ENCODE measurements at regions not wholly inside any gene's neighbourhood (a gene's known extent, or its start where the extent isn't known, plus 50 kb on each side); places are given as distances from the start of the nearest gene placed in this dataset.
"Not testable (repeated sequence)": the region's sequence is repeated elsewhere in the genome, so short reads cannot be mapped to it uniquely, and the experiment has no call there.

GRCh38 chr2:192515937-192516336 is 321.2 kb upstream of the TMEFF2 start:
- H3K4me3 ChIP-seq (ENCODE audit: low read depth, low read length, poor library complexity, severe bottlenecking): no peak overlapping the region
- no peaks in the 10 kb centered on the region for H4K20me1 ChIP-seq (ENCODE audit: insufficient read depth, low read length)
- no peaks in the 10 kb centered on the region for H3K79me2 ChIP-seq (ENCODE audit: insufficient read depth, low read depth, low read length)
- ChIA-PET POLR2A (no interaction called here), CTCF (ENCODE audit: unreplicated experiment) (no interaction called here)
- intact Hi-C loops (cut with micrococcal nuclease; ENCODE audit: unreplicated experiment): no loop called here
- H2AFZ ChIP-seq (ENCODE audit: low read length): no peak overlapping the region
- no peaks in the 10 kb centered on the region for H3K9me3 ChIP-seq (ENCODE audit: low read length)
- TF ChIP-seq EZH2phosphoT487 (IDR thresholded peaks at IDR 0.05; ENCODE audit: borderline replicate concordance, low read depth, low read length) (no peak), CTCF (conservative IDR thresholded peaks at IDR 0.05; ENCODE audit: low read length) (no peak)
- H3K36me3 ChIP-seq (ENCODE audit: insufficient read depth, low read length): no peaks in the 10 kb centered on the region
- no peaks in the 10 kb centered on the region for H3K9me2 ChIP-seq (ENCODE audit: insufficient read depth, low read length)
- DNase-seq (ENCODE audit: low spot score): no peak
- no peak overlapping the region for H3K27ac ChIP-seq (ENCODE audit: low read depth, low read length, poor library complexity, severe bottlenecking)
- H3K4me1 ChIP-seq (ENCODE audit: insufficient read depth, low read length, poor library complexity, severe bottlenecking): no peaks in the 10 kb centered on the region
- BruUV-seq (replicated peaks): no TSS peak
- H3K4me2 ChIP-seq (ENCODE audit: low read length): no peak overlapping the region

- intact Hi-C loops (cut with micrococcal nuclease; ENCODE audit: unreplicated experiment): no loop called here
Measured at GRCh38 chr2:192513575-192513974, 318.8 kb upstream of the TMEFF2 start.

GRCh38 chr2:192507836-192508450 is 313.2 kb upstream of the TMEFF2 start:
- H3K4me1 ChIP-seq (ENCODE audit: insufficient read depth, low read length, poor library complexity, severe bottlenecking); POLR2A ChIA-PET; H3K27ac ChIP-seq (ENCODE audit: low read depth, low read length, poor library complexity, severe bottlenecking); CTCF ChIA-PET (ENCODE audit: unreplicated experiment); H3K9me2 ChIP-seq (ENCODE audit: insufficient read depth, low read length); H3K4me2 ChIP-seq (ENCODE audit: low read length); H3K36me3 ChIP-seq (ENCODE audit: insufficient read depth, low read length); H3K4me3 ChIP-seq (ENCODE audit: low read depth, low read length, poor library complexity, severe bottlenecking); H3K79me2 ChIP-seq (ENCODE audit: insufficient read depth, low read depth, low read length); intact Hi-C loops (cut with micrococcal nuclease; ENCODE audit: unreplicated experiment); DNase-seq (ENCODE audit: low spot score); H4K20me1 ChIP-seq (ENCODE audit: insufficient read depth, low read length); BruUV-seq (replicated peaks); H2AFZ ChIP-seq (ENCODE audit: low read length); H3K9me3 ChIP-seq (ENCODE audit: low read length): not testable (repeated sequence)

More at GRCh38 chr2:192513575-192513974, 318.8 kb upstream of the TMEFF2 start:
- Histone ChIP-seq H3K4me2 (ENCODE audit: low read length) (no peak overlapping the region), H3K4me3 (ENCODE audit: low read depth, low read length, poor library complexity, severe bottlenecking) (no peak overlapping the region), H3K9me3 (ENCODE audit: low read length) (no peaks in the 10 kb centered on the region), H3K27ac (ENCODE audit: low read depth, low read length, poor library complexity, severe bottlenecking) (no peak overlapping the region), H3K36me3 (ENCODE audit: insufficient read depth, low read length) (no peaks in the 10 kb centered on the region), H3K4me1 (ENCODE audit: insufficient read depth, low read length, poor library complexity, severe bottlenecking) (no peaks in the 10 kb centered on the region), H3K79me2 (ENCODE audit: insufficient read depth, low read depth, low read length) (no peaks in the 10 kb centered on the region), H2AFZ (ENCODE audit: low read length) (no peak overlapping the region), H3K9me2 (ENCODE audit: insufficient read depth, low read length) (no peaks in the 10 kb centered on the region), H4K20me1 (ENCODE audit: insufficient read depth, low read length) (no peaks in the 10 kb centered on the region)
- CTCF ChIA-PET (ENCODE audit: unreplicated experiment): no interaction called here
- no peak for DNase-seq (ENCODE audit: low spot score)
- BruUV-seq (replicated peaks): no TSS peak
- TF ChIP-seq EZH2phosphoT487 (IDR thresholded peaks at IDR 0.05; ENCODE audit: borderline replicate concordance, low read depth, low read length) (no peak), CTCF (conservative IDR thresholded peaks at IDR 0.05; ENCODE audit: low read length) (no peak)
- POLR2A ChIA-PET: no interaction called here
